Astrocyte (in vitro differentiated cells and primary cell): ENCODE measurements at regions not wholly inside any gene's neighbourhood (a gene's known extent, or its start where the extent isn't known, plus 50 kb on each side); places are given as distances from the start of the nearest gene placed in this dataset.

Experiments
- DNase-seq: peaks from one replicate; pipeline ENCODE4 v3.0.0-alpha.2; 2010; ENCODE audit warnings: low read depth
- FAIRE-seq: peaks from 2 replicates; lab custom pipeline; 2011; peaks lifted over from hg19 to GRCh38; lab: Jason Lieb, UNC
- H2AFZ ChIP-seq: 2 replicates; pipeline ENCODE4 v1.6.0; 2012; ENCODE audit warnings: low read depth, low read length, inconsistent platforms
- H3K27ac ChIP-seq: 2 replicates; pipeline ENCODE4 v1.5.1; 2011; ENCODE audit warnings: low read depth, low read length, inconsistent platforms
- H3K27me3 ChIP-seq: 2 replicates; pipeline ENCODE4 v1.6.0; 2011; ENCODE audit warnings: low read length, inconsistent platforms; ENCODE audit not compliant: insufficient read depth
- H3K36me3 ChIP-seq: 2 replicates; pipeline ENCODE4 v1.5.1; 2011; ENCODE audit warnings: low read length, inconsistent platforms; ENCODE audit not compliant: insufficient read depth
- H3K4me1 ChIP-seq: 2 replicates; pipeline ENCODE4 v1.5.1; 2011; ENCODE audit warnings: low read length, inconsistent platforms; ENCODE audit not compliant: insufficient read depth
- H3K4me2 ChIP-seq: 2 replicates; pipeline ENCODE4 v1.6.0; 2012; ENCODE audit warnings: low read length, inconsistent platforms
- H3K4me3 ChIP-seq: 2 replicates; pipeline ENCODE4 v1.5.1; 2011; ENCODE audit warnings: low read depth, mild to moderate bottlenecking, low read length, inconsistent platforms; ENCODE audit not compliant: insufficient read depth
- H3K79me2 ChIP-seq: 2 replicates; pipeline ENCODE4 v1.6.0; 2012; ENCODE audit warnings: mild to moderate bottlenecking, low read length, inconsistent platforms; ENCODE audit not compliant: insufficient read depth
- H3K9ac ChIP-seq: 2 replicates; pipeline ENCODE4 v1.6.0; 2012; ENCODE audit warnings: mild to moderate bottlenecking, low read length, inconsistent platforms
- H3K9me3 ChIP-seq: 2 replicates; pipeline ENCODE4 v1.5.1; 2012; ENCODE audit warnings: low read depth, mild to moderate bottlenecking, low read length, inconsistent platforms; ENCODE audit not compliant: insufficient read depth
- H4K20me1 ChIP-seq: 2 replicates; pipeline ENCODE4 v1.6.0; 2012; ENCODE audit warnings: low read length, inconsistent platforms; ENCODE audit not compliant: insufficient read depth
- H3K27ac Mint-ChIP-seq: one replicate; pipeline ENCODE4 v1.8.0; 2021; ENCODE audit warnings: mild to moderate bottlenecking, mixed read lengths; ENCODE audit not compliant: unreplicated experiment
- H3K27me3 Mint-ChIP-seq: one replicate; pipeline ENCODE4 v1.8.0; 2021; ENCODE audit warnings: low read depth, mixed read lengths; ENCODE audit not compliant: unreplicated experiment
- H3K36me3 Mint-ChIP-seq: one replicate; pipeline ENCODE4 v1.8.0; 2021; ENCODE audit warnings: low read depth, mixed read lengths; ENCODE audit not compliant: unreplicated experiment
- H3K4me1 Mint-ChIP-seq: one replicate; pipeline ENCODE4 v1.8.0; 2021; ENCODE audit warnings: low read depth, mixed read lengths; ENCODE audit not compliant: unreplicated experiment
- H3K4me3 Mint-ChIP-seq: one replicate; pipeline ENCODE4 v1.8.0; 2021; ENCODE audit warnings: mild to moderate bottlenecking, moderate library complexity, mixed read lengths; ENCODE audit not compliant: unreplicated experiment
- H3K9me3 Mint-ChIP-seq: one replicate; pipeline ENCODE4 v1.8.0; 2021; ENCODE audit warnings: mild to moderate bottlenecking, mixed read lengths; ENCODE audit not compliant: unreplicated experiment
- EZH2 ChIP-seq: IDR thresholded peaks from 2 replicates; pipeline ENCODE4 v1.6.1; 2012; ENCODE audit warnings: mild to moderate bottlenecking, low read length, inconsistent platforms; ENCODE audit not compliant: insufficient read depth
- TF ChIP-seq, protein P1 (sequence below): IDR thresholded peaks from 2 replicates; pipeline ENCODE4 v1.5.1; 2011; ENCODE audit warnings: low read depth, mild to moderate bottlenecking, inconsistent platforms, low read length, moderate library complexity; ENCODE audit not compliant: insufficient read depth

DNA sequence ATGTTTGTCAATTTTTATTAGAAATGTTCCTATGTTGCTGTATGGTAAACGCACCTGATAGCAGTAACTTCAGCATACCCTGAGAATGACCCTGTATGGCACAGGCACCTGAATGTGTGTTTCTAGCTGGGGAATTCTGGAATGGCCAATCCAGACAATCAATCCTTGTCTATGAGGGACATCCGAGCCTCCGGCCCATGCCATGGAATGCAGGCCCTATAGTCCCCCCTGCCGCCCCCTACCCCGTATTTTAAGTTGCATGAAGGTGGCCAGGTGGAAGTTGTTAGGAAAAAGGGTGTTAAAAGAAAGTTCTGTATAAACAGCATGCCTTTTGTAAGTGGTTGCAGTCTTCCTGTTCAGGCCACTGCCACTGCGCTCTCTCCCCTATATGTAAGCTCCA lies 595.9 kb downstream of the DSC3 start:
- peaks cover 3% of the 10 kb centered on the region for H3K4me1 Mint-ChIP-seq
- FAIRE-seq: no peak
- Histone ChIP-seq H3K79me2 (no peaks in the 10 kb centered on the region), H3K4me1 (no peaks in the 10 kb centered on the region), H3K36me3 (no peaks in the 10 kb centered on the region), H3K27ac (no peak overlapping the region), H3K4me2 (no peak overlapping the region), H4K20me1 (no peaks in the 10 kb centered on the region), H3K9me3 (no peaks in the 10 kb centered on the region), H2AFZ (no peak overlapping the region), H3K4me3 (no peak overlapping the region), H3K27me3 (no peaks in the 10 kb centered on the region), H3K9ac (no peak overlapping the region)
- TF ChIP-seq, protein P1, sequence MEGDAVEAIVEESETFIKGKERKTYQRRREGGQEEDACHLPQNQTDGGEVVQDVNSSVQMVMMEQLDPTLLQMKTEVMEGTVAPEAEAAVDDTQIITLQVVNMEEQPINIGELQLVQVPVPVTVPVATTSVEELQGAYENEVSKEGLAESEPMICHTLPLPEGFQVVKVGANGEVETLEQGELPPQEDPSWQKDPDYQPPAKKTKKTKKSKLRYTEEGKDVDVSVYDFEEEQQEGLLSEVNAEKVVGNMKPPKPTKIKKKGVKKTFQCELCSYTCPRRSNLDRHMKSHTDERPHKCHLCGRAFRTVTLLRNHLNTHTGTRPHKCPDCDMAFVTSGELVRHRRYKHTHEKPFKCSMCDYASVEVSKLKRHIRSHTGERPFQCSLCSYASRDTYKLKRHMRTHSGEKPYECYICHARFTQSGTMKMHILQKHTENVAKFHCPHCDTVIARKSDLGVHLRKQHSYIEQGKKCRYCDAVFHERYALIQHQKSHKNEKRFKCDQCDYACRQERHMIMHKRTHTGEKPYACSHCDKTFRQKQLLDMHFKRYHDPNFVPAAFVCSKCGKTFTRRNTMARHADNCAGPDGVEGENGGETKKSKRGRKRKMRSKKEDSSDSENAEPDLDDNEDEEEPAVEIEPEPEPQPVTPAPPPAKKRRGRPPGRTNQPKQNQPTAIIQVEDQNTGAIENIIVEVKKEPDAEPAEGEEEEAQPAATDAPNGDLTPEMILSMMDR: no peak
- TF ChIP-seq EZH2: no peak
- H3K9me3 Mint-ChIP-seq: no peaks in the 10 kb centered on the region
- no peaks in the 10 kb centered on the region for H3K27me3 Mint-ChIP-seq
- DNase-seq: no peak
- no peaks in the 10 kb centered on the region for H3K36me3 Mint-ChIP-seq
- H3K4me3 Mint-ChIP-seq: no peak overlapping the region
- H3K27ac Mint-ChIP-seq: no peak overlapping the region

GRCh38 chr18:30444544-30444943 lies 598.0 kb downstream of the DSC3 start:
- Mint-ChIP-seq H3K27me3 (no peaks in the 10 kb centered on the region), H3K36me3 (no peaks in the 10 kb centered on the region), H3K4me1 (peaks cover 3% of the 10 kb centered on the region), H3K27ac (no peak overlapping the region), H3K4me3 (no peak overlapping the region), H3K9me3 (no peaks in the 10 kb centered on the region)
- Histone ChIP-seq H3K4me3 (no peak overlapping the region), H3K36me3 (no peaks in the 10 kb centered on the region), H3K4me2 (no peak overlapping the region), H3K79me2 (no peaks in the 10 kb centered on the region), H2AFZ (no peak overlapping the region), H3K9ac (no peak overlapping the region), H4K20me1 (no peaks in the 10 kb centered on the region), H3K4me1 (no peaks in the 10 kb centered on the region), H3K27me3 (no peaks in the 10 kb centered on the region), H3K9me3 (no peaks in the 10 kb centered on the region), H3K27ac (no peak overlapping the region)
- TF ChIP-seq EZH2: no peak
- TF ChIP-seq, protein P1: no peak
- DNase-seq (no peak), FAIRE-seq (no peak)

DNA sequence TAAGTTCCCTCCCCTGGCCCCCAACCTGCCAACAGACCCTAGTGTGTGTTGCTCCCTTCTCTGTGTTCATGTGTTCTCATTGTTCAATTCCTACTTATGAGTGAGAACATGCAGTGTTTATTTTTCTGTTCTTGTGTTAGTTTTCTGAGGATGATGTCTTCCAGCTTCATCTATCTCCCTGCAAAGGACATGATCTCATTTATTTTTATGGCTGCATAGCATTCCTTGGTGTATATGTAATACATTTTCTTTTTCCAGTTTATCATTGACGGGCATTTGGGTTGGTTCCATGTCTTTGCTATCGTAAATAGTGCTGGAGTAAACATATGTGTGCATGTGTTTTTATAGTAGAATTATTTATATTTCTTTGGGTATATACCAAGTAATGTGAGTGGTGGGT lies 602.2 kb downstream of the DSC3 start:
- Histone ChIP-seq H3K27ac (no peak overlapping the region), H3K4me1 (no peaks in the 10 kb centered on the region), H3K4me2 (no peak overlapping the region), H2AFZ (no peak overlapping the region), H3K9ac (no peak overlapping the region), H3K79me2 (no peaks in the 10 kb centered on the region), H3K27me3 (no peaks in the 10 kb centered on the region), H3K9me3 (no peaks in the 10 kb centered on the region), H3K4me3 (no peak overlapping the region), H4K20me1 (no peaks in the 10 kb centered on the region), H3K36me3 (no peaks in the 10 kb centered on the region)
- H3K36me3 Mint-ChIP-seq: no peaks in the 10 kb centered on the region
- H3K4me1 Mint-ChIP-seq: peaks cover 3% of the 10 kb centered on the region
- no peak overlapping the region for H3K4me3 Mint-ChIP-seq
- FAIRE-seq (peak; percentile 17), DNase-seq (no peak)
- H3K9me3 Mint-ChIP-seq: no peaks in the 10 kb centered on the region
- H3K27ac Mint-ChIP-seq: peak overlapping the region; percentile 28
- H3K27me3 Mint-ChIP-seq: no peaks in the 10 kb centered on the region
- TF ChIP-seq EZH2: no peak
- TF ChIP-seq, protein P1: no peak
